ENCODE measurements at regions not wholly inside any gene's neighbourhood (a gene's known extent, or its start where the extent isn't known, plus 50 kb on each side); places are given as distances from the start of the nearest gene placed in this dataset.

DNA sequence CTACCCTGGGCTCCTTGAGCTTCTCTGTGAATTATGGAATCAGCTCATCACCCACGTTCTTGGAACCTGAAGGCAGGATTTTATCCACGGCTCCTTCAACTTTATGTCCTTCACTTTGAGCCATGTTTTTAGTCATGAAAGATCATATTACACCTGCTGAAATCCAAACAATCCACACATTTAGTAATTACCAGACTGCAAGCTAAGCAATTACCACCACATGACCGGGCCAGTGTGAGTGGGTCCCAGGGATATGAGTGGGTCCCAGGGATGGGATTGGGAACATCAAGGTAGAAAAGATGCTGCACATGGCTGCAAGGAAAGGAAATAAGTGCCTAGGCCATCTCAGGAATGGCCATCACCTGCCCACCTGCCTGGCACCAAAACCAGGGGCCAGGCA lies 140.3 kb upstream of the IQSEC1 start:
- no peak overlapping the region for H3K4me2 ChIP-seq (ENCODE audit: low read length)
- no peaks in the 10 kb centered on the region for H4K20me1 ChIP-seq (ENCODE audit: insufficient read depth, low read length)
- H3K27me3 ChIP-seq (ENCODE audit: low read depth, low read length), result peaks cover 66% of the 10 kb centered on the region
- H3K4me1 ChIP-seq (ENCODE audit: low read length), result no peaks in the 10 kb centered on the region
- no peak overlapping the region for H3K27ac ChIP-seq (ENCODE audit: low read length)
- H3K79me2 ChIP-seq (ENCODE audit: low read length), result no peaks in the 10 kb centered on the region
- no peak overlapping the region for H3K9ac ChIP-seq (ENCODE audit: low read length)
- H3K4me3 ChIP-seq (ENCODE audit: low read length), result no peak overlapping the region
- TF ChIP-seq EZH2phosphoT487 (IDR thresholded peaks at IDR 0.05; ENCODE audit: low read depth), result no peak
- TF ChIP-seq, protein P1, sequence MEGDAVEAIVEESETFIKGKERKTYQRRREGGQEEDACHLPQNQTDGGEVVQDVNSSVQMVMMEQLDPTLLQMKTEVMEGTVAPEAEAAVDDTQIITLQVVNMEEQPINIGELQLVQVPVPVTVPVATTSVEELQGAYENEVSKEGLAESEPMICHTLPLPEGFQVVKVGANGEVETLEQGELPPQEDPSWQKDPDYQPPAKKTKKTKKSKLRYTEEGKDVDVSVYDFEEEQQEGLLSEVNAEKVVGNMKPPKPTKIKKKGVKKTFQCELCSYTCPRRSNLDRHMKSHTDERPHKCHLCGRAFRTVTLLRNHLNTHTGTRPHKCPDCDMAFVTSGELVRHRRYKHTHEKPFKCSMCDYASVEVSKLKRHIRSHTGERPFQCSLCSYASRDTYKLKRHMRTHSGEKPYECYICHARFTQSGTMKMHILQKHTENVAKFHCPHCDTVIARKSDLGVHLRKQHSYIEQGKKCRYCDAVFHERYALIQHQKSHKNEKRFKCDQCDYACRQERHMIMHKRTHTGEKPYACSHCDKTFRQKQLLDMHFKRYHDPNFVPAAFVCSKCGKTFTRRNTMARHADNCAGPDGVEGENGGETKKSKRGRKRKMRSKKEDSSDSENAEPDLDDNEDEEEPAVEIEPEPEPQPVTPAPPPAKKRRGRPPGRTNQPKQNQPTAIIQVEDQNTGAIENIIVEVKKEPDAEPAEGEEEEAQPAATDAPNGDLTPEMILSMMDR (IDR thresholded peaks at IDR 0.05; ENCODE audit: low read depth, low read length), result no peak
- H2AFZ ChIP-seq (ENCODE audit: low read depth, low read length), result no peak overlapping the region
- H3K36me3 ChIP-seq (replicated peaks; ENCODE audit: low read depth, low read length), result no peaks in the 10 kb centered on the region
- no peaks in the 10 kb centered on the region for H3K9me3 ChIP-seq (ENCODE audit: insufficient read depth, low read length)

DNA sequence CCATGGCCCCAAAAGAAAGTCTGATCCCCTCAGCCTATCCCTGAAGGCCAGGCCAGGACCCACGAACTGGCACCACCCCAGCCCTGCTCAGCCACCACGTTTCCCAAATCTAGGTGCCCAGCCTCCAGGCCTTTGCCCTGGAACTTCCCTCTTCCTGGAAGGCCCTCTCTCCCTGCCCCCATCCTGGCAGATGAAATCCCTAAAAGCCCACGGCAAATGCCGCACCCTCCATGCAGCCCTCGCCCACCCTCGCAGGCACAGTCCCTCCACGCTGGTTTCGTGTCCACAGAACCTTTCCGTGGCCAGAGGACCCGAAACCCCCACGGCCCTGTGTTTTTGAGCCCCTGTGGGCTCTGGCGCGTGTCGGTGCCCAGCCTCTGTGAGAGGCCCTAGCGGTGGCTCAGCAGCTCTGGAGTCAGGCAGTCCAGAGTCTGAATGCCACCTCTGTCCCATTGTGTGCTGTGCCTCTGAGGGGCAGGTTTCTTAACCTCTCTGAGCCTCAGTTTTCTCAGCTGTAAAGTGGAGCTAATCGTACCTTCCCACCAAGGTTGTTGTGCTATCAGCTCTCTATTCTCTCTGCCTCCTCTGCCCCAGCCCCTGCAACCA lies 138.5 kb upstream of the IQSEC1 start:
- Histone ChIP-seq H3K4me1 (ENCODE audit: low read length) (no peaks in the 10 kb centered on the region), H3K4me2 (ENCODE audit: low read length) (no peak overlapping the region), H2AFZ (ENCODE audit: low read depth, low read length) (no peak overlapping the region), H3K4me3 (ENCODE audit: low read length) (no peak overlapping the region), H3K9me3 (ENCODE audit: insufficient read depth, low read length) (no peaks in the 10 kb centered on the region), H4K20me1 (ENCODE audit: insufficient read depth, low read length) (no peaks in the 10 kb centered on the region), H3K9ac (ENCODE audit: low read length) (no peak overlapping the region), H3K27me3 (ENCODE audit: low read depth, low read length) (peaks cover 66% of the 10 kb centered on the region), H3K36me3 (replicated peaks; ENCODE audit: low read depth, low read length) (no peaks in the 10 kb centered on the region), H3K79me2 (ENCODE audit: low read length) (no peaks in the 10 kb centered on the region), H3K27ac (ENCODE audit: low read length) (no peak overlapping the region)
- no peak for TF ChIP-seq EZH2phosphoT487 (IDR thresholded peaks at IDR 0.05; ENCODE audit: low read depth)
- TF ChIP-seq, protein P1 (IDR thresholded peaks at IDR 0.05; ENCODE audit: low read depth, low read length), result no peak

DNA sequence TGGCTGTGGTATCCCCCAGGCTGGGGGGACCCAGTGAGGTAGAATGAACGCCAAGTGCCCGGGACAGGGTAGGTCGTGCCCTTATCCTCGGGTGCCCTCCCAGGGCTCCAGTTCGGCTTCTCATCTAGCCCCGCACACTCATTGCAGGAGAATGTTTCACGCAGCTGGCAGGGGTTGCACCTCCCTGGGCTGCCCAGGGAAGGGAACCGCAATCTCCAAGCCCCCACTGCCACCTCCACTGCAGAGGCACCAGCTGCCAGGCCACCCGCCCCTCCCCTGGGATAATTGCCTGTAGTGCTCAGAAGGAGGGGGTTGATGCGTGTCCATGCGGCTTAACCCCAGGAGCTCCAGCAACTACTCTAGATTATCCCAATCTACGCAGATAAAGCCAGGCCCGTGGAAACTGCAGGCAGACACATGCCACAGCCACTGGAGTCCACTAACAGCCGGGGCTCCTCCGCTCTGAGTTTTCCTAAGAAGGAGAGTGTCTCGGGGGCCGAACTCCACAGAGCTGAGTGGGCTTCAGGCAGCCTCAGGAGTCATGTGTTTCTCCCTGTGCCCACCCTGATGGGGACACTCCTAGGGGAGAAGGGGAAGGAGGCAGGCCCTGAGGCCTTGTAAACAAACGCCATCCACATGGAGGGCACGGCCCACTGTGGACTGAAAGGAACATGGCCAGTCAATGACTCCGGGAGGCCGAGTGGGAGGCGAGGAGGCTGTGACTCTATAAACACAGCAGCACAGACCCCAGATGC lies 137.2 kb upstream of the IQSEC1 start:
- no peaks in the 10 kb centered on the region for H3K79me2 ChIP-seq (ENCODE audit: low read length)
- no peak overlapping the region for H2AFZ ChIP-seq (ENCODE audit: low read depth, low read length)
- H3K9ac ChIP-seq (ENCODE audit: low read length), result no peak overlapping the region
- TF ChIP-seq, protein P1 (IDR thresholded peaks at IDR 0.05; ENCODE audit: low read depth, low read length), result no peak
- TF ChIP-seq EZH2phosphoT487 (IDR thresholded peaks at IDR 0.05; ENCODE audit: low read depth), result no peak
- H3K9me3 ChIP-seq (ENCODE audit: insufficient read depth, low read length), result no peaks in the 10 kb centered on the region
- peaks cover 66% of the 10 kb centered on the region for H3K27me3 ChIP-seq (ENCODE audit: low read depth, low read length)
- no peaks in the 10 kb centered on the region for H4K20me1 ChIP-seq (ENCODE audit: insufficient read depth, low read length)
- H3K36me3 ChIP-seq (replicated peaks; ENCODE audit: low read depth, low read length), result no peaks in the 10 kb centered on the region
- no peaks in the 10 kb centered on the region for H3K4me1 ChIP-seq (ENCODE audit: low read length)
- H3K4me3 ChIP-seq (ENCODE audit: low read length), result no peak overlapping the region
- H3K4me2 ChIP-seq (ENCODE audit: low read length), result no peak overlapping the region
- no peak overlapping the region for H3K27ac ChIP-seq (ENCODE audit: low read length)

DNA sequence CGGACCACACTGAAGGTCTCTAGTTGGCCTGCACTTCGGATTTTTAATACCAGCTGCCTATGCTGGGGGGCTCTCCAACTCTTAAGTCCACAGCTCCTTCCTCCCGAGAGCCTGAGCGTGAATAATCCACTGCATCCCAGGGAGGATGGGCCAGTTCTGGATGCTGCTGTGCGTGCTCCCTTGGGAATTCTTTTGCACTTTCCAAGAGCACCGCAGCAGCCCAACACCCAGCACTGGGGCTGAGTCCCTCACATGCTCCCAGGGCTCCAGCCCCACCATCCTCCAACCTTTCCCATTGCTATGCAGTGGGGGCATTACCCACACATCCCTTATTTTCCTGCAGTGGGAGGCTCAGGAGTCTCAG lies 136.4 kb upstream of the IQSEC1 start:
- peaks cover 63% of the 10 kb centered on the region for H3K27me3 ChIP-seq (ENCODE audit: low read depth, low read length)
- TF ChIP-seq, protein P1 (IDR thresholded peaks at IDR 0.05; ENCODE audit: low read depth, low read length), result no peak
- TF ChIP-seq EZH2phosphoT487 (IDR thresholded peaks at IDR 0.05; ENCODE audit: low read depth), result no peak
- H2AFZ ChIP-seq (ENCODE audit: low read depth, low read length), result no peak overlapping the region
- H3K4me3 ChIP-seq (ENCODE audit: low read length), result no peak overlapping the region
- H3K9me3 ChIP-seq (ENCODE audit: insufficient read depth, low read length), result no peaks in the 10 kb centered on the region
- no peaks in the 10 kb centered on the region for H3K79me2 ChIP-seq (ENCODE audit: low read length)
- no peak overlapping the region for H3K9ac ChIP-seq (ENCODE audit: low read length)
- no peak overlapping the region for H3K27ac ChIP-seq (ENCODE audit: low read length)
- H3K4me1 ChIP-seq (ENCODE audit: low read length), result no peaks in the 10 kb centered on the region
- H3K4me2 ChIP-seq (ENCODE audit: low read length), result no peak overlapping the region
- H3K36me3 ChIP-seq (replicated peaks; ENCODE audit: low read depth, low read length), result no peaks in the 10 kb centered on the region
- no peaks in the 10 kb centered on the region for H4K20me1 ChIP-seq (ENCODE audit: insufficient read depth, low read length)
